Gastroesophageal sphincter (tissue), 4 donors: ENCODE measurements at regions not wholly inside any gene's neighbourhood (a gene's known extent, or its start where the extent isn't known, plus 50 kb on each side); places are given as distances from the start of the nearest gene placed in this dataset.

Experiments
- ATAC-seq: fragments of 150-250 bp; one replicate; pipeline ENCODE4 v1.9.1; 2016; ENCODE audit warnings: mild to moderate bottlenecking, moderate library complexity
- H3K27ac ChIP-seq, 4 donors: fragments of 200-600 bp; sonication (generic) in 3 of 4; 1 replicate in 3 of 4; 2 replicates in 1 of 4; pipeline ENCODE4 v1.5.1; 2016 to 2019
- H3K27me3 ChIP-seq: fragments of 200-600 bp; sonication (generic); one replicate; pipeline ENCODE4 v1.5.1; 2019
- H3K36me3 ChIP-seq, 2 donors: fragments of 200-600 bp; sonication (generic); one replicate each; pipeline ENCODE4 v1.5.1; 2019; ENCODE audit warnings: control low read depth in 1 of 2
- H3K4me1 ChIP-seq, 3 donors: fragments of 200-600 bp; sonication (generic); 1 replicate in 2 of 3; 2 replicates in 1 of 3; pipeline ENCODE4 v1.5.1; 2016 to 2019; ENCODE audit warnings: control low read depth in 2 of 3
- H3K4me3 ChIP-seq, 2 donors: fragments of 200-600 bp; sonication (generic); one replicate each; pipeline ENCODE4 v1.5.1; 2019; ENCODE audit warnings: mild to moderate bottlenecking in 1 of 2, moderate library complexity in 1 of 2
- H3K9me3 ChIP-seq, 3 donors: fragments of 200-600 bp; sonication (generic); one replicate each; pipeline ENCODE4 v1.5.1; 2017 to 2019; ENCODE audit warnings: control low read depth in 2 of 3
- CTCF ChIP-seq, 4 experiments: fragments of 200-600 bp in 2 of 4; fragments of 450-650 bp in 2 of 4; sonication (generic) in 1 of 4; IDR thresholded peaks; one replicate each; pipeline ENCODE4 v1.5.1; 2017 to 2019; ENCODE audit warnings: antibody characterized with exemption in 4 of 4, mild to moderate bottlenecking in 2 of 4, moderate library complexity in 2 of 4
- EP300 ChIP-seq: sonication (generic); formaldehyde crosslinking; IDR thresholded peaks from one replicate; pipeline ENCODE4 v1.6.1; 2017; ENCODE audit warnings: antibody characterized with exemption, mild to moderate bottlenecking
- POLR2A ChIP-seq, 2 donors: fragments of 450-650 bp; IDR thresholded peaks; one replicate each; pipeline ENCODE4 v1.6.1; 2017; ENCODE audit warnings: antibody characterized with exemption in 2 of 2, mild to moderate bottlenecking in 2 of 2, moderate library complexity in 1 of 2
- POLR2AphosphoS5 ChIP-seq: sonication (generic); formaldehyde crosslinking; IDR thresholded peaks from one replicate; pipeline ENCODE4 v1.6.1; 2017; ENCODE audit warnings: antibody characterized with exemption
- WGBS, 2 donors: methylation state at CpG; one replicate each; pipeline ENCODE4 v1.1.5; 2018; ENCODE audit warnings: low coverage in 1 of 2; 5-methylcytosine and 5-hydroxymethylcytosine counted together

- H3K27me3 ChIP-seq, result no peaks in the 10 kb centered on the region
- TF ChIP-seq POLR2A (IDR thresholded peaks at IDR 0.05), result no peak
- no peak for TF ChIP-seq CTCF (IDR thresholded peaks at IDR 0.05)
- no peak for TF ChIP-seq POLR2AphosphoS5
- TF ChIP-seq EP300, result no peak
- no peaks in the 10 kb centered on the region for H3K9me3 ChIP-seq
- peak; percentile 61 for ATAC-seq
- 21 to 44% methylated on average over 2 to 3 of the region's 3 CpGs for WGBS, 2 donors
- H3K4me1 ChIP-seq, result no peaks in the 10 kb centered on the region
- H3K36me3 ChIP-seq, result no peaks in the 10 kb centered on the region
- no peak overlapping the region for H3K27ac ChIP-seq
- H3K4me3 ChIP-seq, result no peak overlapping the region
Measured at GRCh38 chr6:147621263-147621662, 112.8 kb downstream of the SAMD5 start.

- Histone ChIP-seq H3K4me3 (no peak overlapping the region), H3K9me3 (no peaks in the 10 kb centered on the region), H3K4me1 (no peaks in the 10 kb centered on the region), H3K27ac (no peak overlapping the region), H3K27me3 (no peaks in the 10 kb centered on the region), H3K36me3 (no peaks in the 10 kb centered on the region)
- ATAC-seq, result no peak
- no peak for TF ChIP-seq CTCF (IDR thresholded peaks at IDR 0.05)
- no peak for TF ChIP-seq POLR2AphosphoS5
- TF ChIP-seq EP300, result no peak
- no peak for TF ChIP-seq POLR2A (IDR thresholded peaks at IDR 0.05)
- WGBS, 2 donors, result 49 to 63% methylated on average over 2 of the region's 2 CpGs
Measured at GRCh38 chr6:147621961-147622360, 113.5 kb downstream of the SAMD5 start.

- Histone ChIP-seq H3K27ac (no peak overlapping the region), H3K27me3 (no peaks in the 10 kb centered on the region), H3K36me3 (no peaks in the 10 kb centered on the region), H3K4me1 (no peaks in the 10 kb centered on the region), H3K9me3 (no peaks in the 10 kb centered on the region), H3K4me3 (no peak overlapping the region)
- WGBS, 2 donors, result 69 to 84% methylated on average over 7 of the region's 7 CpGs
- TF ChIP-seq CTCF (IDR thresholded peaks at IDR 0.05) (no peak), POLR2AphosphoS5 (no peak), POLR2A (IDR thresholded peaks at IDR 0.05) (no peak), EP300 (no peak)
- no peak for ATAC-seq
Measured at GRCh38 chr6:147624946-147625515, 116.5 kb downstream of the SAMD5 start.

- ATAC-seq, result no peak
- Histone ChIP-seq H3K4me1 (no peaks in the 10 kb centered on the region), H3K9me3 (no peaks in the 10 kb centered on the region), H3K4me3 (no peak overlapping the region), H3K27ac (no peak overlapping the region), H3K36me3 (no peaks in the 10 kb centered on the region), H3K27me3 (no peaks in the 10 kb centered on the region)
- no peak for TF ChIP-seq POLR2AphosphoS5
- TF ChIP-seq CTCF (IDR thresholded peaks at IDR 0.05), result no peak
- no peak for TF ChIP-seq EP300
- no peak for TF ChIP-seq POLR2A (IDR thresholded peaks at IDR 0.05)
- 100% methylated on average over 1 to 2 of the region's 2 CpGs for WGBS, 2 donors
Measured at GRCh38 chr6:147625946-147626345, 117.5 kb downstream of the SAMD5 start.

GRCh38 chr6:147627411-147627810 lies 118.9 kb downstream of the SAMD5 start:
- H3K9me3 ChIP-seq, result no peaks in the 10 kb centered on the region
- TF ChIP-seq POLR2AphosphoS5 (no peak), POLR2A (IDR thresholded peaks at IDR 0.05) (no peak), EP300 (no peak), CTCF (IDR thresholded peaks at IDR 0.05) (no peak)
- no peaks in the 10 kb centered on the region for H3K36me3 ChIP-seq
- no peaks in the 10 kb centered on the region for H3K27me3 ChIP-seq
- 67 to 71% methylated on average over 2 to 4 of the region's 4 CpGs for WGBS, 2 donors
- ATAC-seq, result no peak
- no peaks in the 10 kb centered on the region for H3K4me1 ChIP-seq
- H3K4me3 ChIP-seq, result no peak overlapping the region
- no peak overlapping the region for H3K27ac ChIP-seq
